Brain microvascular endothelial cell (primary cell): ENCODE measurements at regions not wholly inside any gene's neighbourhood (a gene's known extent, or its start where the extent isn't known, plus 50 kb on each side); places are given as distances from the start of the nearest gene placed in this dataset.

Experiments used
- DNase-seq: peaks from one replicate; pipeline ENCODE4 v3.0.0-alpha.2; 2020
- H3K27ac ChIP-seq: fragments of 250-450 bp; sonication (Bioruptor Pico); 2 replicates; pipeline ENCODE4 v1.5.1; 2020; ENCODE audit warnings: mild to moderate bottlenecking, moderate library complexity
- H3K27me3 ChIP-seq: fragments of 250-450 bp; sonication (Bioruptor Pico); replicated peaks from 2 replicates; pipeline ENCODE4 v1.5.1; 2020; ENCODE audit warnings: mild to moderate bottlenecking
- H3K36me3 ChIP-seq: fragments of 250-450 bp; sonication (Bioruptor Pico); replicated peaks from 2 replicates; pipeline ENCODE4 v1.5.1; 2020; ENCODE audit warnings: mild to moderate bottlenecking
- H3K4me3 ChIP-seq: 2 replicates; pipeline ENCODE4 v1.5.1; 2011; ENCODE audit warnings: low read depth, mild to moderate bottlenecking, control low read depth, low read length, moderate library complexity
- in situ Hi-C: cut with HindIII; loops from 2 replicates; pipeline ENCODE4 v1.10.0; 2017; ENCODE audit warnings: low sequenced_read_pairs, low pct_ligation_motif_present
- TF ChIP-seq, protein P1 (sequence below): IDR thresholded peaks from 2 replicates; pipeline ENCODE4 v1.5.1; 2011; ENCODE audit warnings: low read depth, mild to moderate bottlenecking, moderate library complexity, low read length, control low read depth, inconsistent platforms; ENCODE audit errors: missing control alignments

GRCh38 chr7:10360050-10360449 is 613.6 kb upstream of the PHF14 start:
- TF ChIP-seq, protein P1, sequence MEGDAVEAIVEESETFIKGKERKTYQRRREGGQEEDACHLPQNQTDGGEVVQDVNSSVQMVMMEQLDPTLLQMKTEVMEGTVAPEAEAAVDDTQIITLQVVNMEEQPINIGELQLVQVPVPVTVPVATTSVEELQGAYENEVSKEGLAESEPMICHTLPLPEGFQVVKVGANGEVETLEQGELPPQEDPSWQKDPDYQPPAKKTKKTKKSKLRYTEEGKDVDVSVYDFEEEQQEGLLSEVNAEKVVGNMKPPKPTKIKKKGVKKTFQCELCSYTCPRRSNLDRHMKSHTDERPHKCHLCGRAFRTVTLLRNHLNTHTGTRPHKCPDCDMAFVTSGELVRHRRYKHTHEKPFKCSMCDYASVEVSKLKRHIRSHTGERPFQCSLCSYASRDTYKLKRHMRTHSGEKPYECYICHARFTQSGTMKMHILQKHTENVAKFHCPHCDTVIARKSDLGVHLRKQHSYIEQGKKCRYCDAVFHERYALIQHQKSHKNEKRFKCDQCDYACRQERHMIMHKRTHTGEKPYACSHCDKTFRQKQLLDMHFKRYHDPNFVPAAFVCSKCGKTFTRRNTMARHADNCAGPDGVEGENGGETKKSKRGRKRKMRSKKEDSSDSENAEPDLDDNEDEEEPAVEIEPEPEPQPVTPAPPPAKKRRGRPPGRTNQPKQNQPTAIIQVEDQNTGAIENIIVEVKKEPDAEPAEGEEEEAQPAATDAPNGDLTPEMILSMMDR, result no peak
- DNase-seq, result no peak
- no peaks in the 10 kb centered on the region for H3K36me3 ChIP-seq
- in situ Hi-C loops, result no loop called here
- no peaks in the 10 kb centered on the region for H3K27me3 ChIP-seq
- no peak overlapping the region for H3K27ac ChIP-seq
- H3K4me3 ChIP-seq, result no peak overlapping the region

DNA sequence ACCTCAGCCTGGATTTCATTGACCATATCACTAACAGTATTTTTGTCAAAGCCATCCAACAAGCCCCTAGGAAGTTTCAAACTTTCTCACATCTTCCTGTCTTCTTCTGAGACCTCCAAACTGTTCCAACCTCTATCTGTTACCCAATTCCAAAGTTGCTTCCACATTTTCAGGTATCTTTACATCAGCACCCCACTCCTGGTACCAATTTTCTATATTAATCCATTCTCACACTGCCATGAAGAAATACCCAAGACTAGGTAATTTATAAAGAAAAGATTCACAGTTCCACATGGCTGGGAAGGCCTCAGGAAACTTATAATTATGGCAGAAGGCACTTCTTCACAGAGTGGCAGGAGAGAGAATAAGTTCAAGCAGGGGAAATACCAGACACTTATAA is 571.9 kb upstream of the PHF14 start:
- no peak for DNase-seq
- Histone ChIP-seq H3K4me3 (no peak overlapping the region), H3K27me3 (no peaks in the 10 kb centered on the region), H3K27ac (no peak overlapping the region), H3K36me3 (no peaks in the 10 kb centered on the region)
- TF ChIP-seq, protein P1, result no peak
- in situ Hi-C loops, result no loop called here

DNA sequence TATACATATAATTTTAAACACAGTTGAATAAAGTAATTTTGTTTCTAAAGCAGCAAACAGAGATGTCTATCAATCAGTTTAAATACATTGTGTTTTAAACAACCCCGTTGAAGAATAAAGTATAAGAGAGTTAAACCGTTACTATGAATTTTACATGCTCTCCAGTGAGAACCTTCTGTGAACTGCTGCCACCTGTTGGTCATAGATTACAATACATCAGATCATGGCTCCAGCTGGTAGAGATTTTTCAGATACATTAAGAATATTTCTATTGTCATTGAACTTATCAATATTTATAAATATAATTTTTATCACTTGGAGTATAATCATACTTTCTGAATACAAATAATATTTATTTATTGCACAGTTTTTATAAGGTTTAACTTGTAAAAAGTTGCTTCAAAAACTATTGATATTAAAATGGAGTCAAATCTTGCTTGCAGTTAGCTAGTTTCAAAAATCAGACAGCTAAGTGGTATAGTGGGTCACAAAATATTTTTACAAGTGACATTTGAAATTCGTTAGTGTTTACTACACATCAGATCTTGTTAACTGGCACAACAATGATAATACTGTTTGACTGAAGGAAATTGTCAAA is 561.2 kb upstream of the PHF14 start:
- Histone ChIP-seq H3K27ac (no peak overlapping the region), H3K4me3 (no peak overlapping the region), H3K36me3 (no peaks in the 10 kb centered on the region), H3K27me3 (no peaks in the 10 kb centered on the region)
- in situ Hi-C loops, result no loop called here
- peak; percentile 27 for DNase-seq
- TF ChIP-seq, protein P1, result peak; percentile 67

DNA sequence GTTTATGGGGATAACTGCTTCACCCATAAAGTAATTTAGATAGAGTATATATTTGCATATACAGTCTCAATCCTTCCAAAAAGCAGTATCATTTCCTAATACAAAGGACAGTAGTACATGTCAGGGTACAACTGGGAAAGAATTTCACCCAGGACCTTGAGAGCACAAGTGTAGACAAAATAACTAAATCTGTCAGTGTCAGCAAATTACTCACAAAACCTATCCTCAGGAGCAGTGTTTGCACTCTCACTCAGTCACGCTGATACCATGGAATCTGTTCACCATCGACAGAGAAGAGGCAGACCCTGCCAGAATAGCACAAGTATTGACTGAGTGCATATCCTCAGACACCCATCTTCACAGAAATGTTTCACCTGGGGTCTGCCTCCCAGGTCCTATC is 554.7 kb upstream of the PHF14 start:
- in situ Hi-C loops, result no loop called here
- H3K4me3 ChIP-seq, result no peak overlapping the region
- no peaks in the 10 kb centered on the region for H3K27me3 ChIP-seq
- no peaks in the 10 kb centered on the region for H3K36me3 ChIP-seq
- TF ChIP-seq, protein P1, result no peak
- no peak overlapping the region for H3K27ac ChIP-seq
- DNase-seq, result no peak

GRCh38 chr7:10429031-10429430 is 544.6 kb upstream of the PHF14 start:
- no peak overlapping the region for H3K27ac ChIP-seq
- no peak overlapping the region for H3K4me3 ChIP-seq
- no peaks in the 10 kb centered on the region for H3K27me3 ChIP-seq
- no peaks in the 10 kb centered on the region for H3K36me3 ChIP-seq
- no peak for DNase-seq
- TF ChIP-seq, protein P1, result no peak
- in situ Hi-C loops, result no loop called here

GRCh38 chr7:10429511-10429910 is 544.2 kb upstream of the PHF14 start:
- TF ChIP-seq, protein P1, result no peak
- H3K36me3 ChIP-seq, result no peaks in the 10 kb centered on the region
- in situ Hi-C loops, result no loop called here
- no peak for DNase-seq
- H3K4me3 ChIP-seq, result no peak overlapping the region
- H3K27me3 ChIP-seq, result no peaks in the 10 kb centered on the region
- H3K27ac ChIP-seq, result no peak overlapping the region
